ENCODE measurements at regions not wholly inside any gene's neighbourhood (a gene's known extent, or its start where the extent isn't known, plus 50 kb on each side); places are given as distances from the start of the nearest gene placed in this dataset.

DNA sequence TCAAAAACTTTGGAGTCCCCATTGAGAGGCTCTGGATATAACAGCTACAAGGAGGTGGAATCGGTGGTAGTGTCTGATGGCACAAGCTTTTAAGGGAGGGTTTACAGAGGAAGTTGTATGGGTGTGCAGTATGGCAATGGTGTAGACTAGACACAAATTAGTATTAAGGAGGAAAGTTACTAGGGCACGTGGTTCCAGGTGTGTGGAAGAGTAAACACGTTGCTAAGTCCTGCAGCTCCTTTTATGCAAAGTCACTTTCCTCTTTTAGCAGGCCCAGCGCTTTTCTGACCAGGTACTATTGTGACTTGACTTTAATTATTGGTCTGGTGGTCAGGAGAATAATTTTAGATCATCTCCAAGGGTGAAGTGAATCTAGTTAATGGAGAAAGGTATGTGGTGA, 287.5 kb upstream of the B3GALT2 start:
- SMC1A ChIA-PET (ENCODE audit: uncharacterized antibody, unreplicated experiment) = no interaction called here
- CTCF ChIA-PET = no interaction called here
- no peak for DNase-seq (ENCODE audit: low read depth, low spot score)
- Histone ChIP-seq H3K36me3 (ENCODE audit: control insufficient read depth in 2 of 2, insufficient read depth in 2 of 2, low read length in 1 of 2) (no peaks in the 10 kb centered on the region), H3K9me3 (replicated peaks; ENCODE audit: control insufficient read depth, insufficient read depth, low read length) (no peaks in the 10 kb centered on the region; the same call in 2 of the 3 replicates), H3K79me2 (ENCODE audit: control insufficient read depth, insufficient read depth, low read length) (no peaks in the 10 kb centered on the region), H2AFZ (ENCODE audit: control insufficient read depth, low read depth, low read length) (no peak overlapping the region), H3K4me2 (ENCODE audit: control insufficient read depth, insufficient read depth) (no peak overlapping the region), H4K20me1 (ENCODE audit: control insufficient read depth, insufficient read depth) (no peaks in the 10 kb centered on the region), H3K27ac (ENCODE audit: control insufficient read depth, insufficient read depth) (no peak overlapping the region), H3K27me3 (replicated peaks in 1 of 2; ENCODE audit: control insufficient read depth in 2 of 2, insufficient read depth in 2 of 2, low read length in 1 of 2) (no peaks in the 10 kb centered on the region), H3K9ac (ENCODE audit: control insufficient read depth, insufficient read depth, low read length) (no peak overlapping the region), H3K4me3 (no peak overlapping the region), H3K4me1 (ENCODE audit: control insufficient read depth, insufficient read depth, low read length) (peaks cover 1% of the 10 kb centered on the region; the same call in 1 of the 2 replicates)
- intact Hi-C loops (cut with micrococcal nuclease; ENCODE audit: unreplicated experiment) = no loop called here
- BruUV-seq (replicated peaks) = no TSS peak
- ATAC-seq = no peak
- TF ChIP-seq POLR2AphosphoS2 (IDR thresholded peaks at IDR 0.05; ENCODE audit: low read depth, low read length) (no peak), TCF7 (IDR thresholded peaks at IDR 0.05; ENCODE audit: borderline replicate concordance) (no peak), BACH1 (IDR thresholded peaks at IDR 0.05; ENCODE audit: borderline replicate concordance) (no peak), TCF12 (IDR thresholded peaks at IDR 0.05; ENCODE audit: low read depth, low read length) (no peak), SIN3A (IDR thresholded peaks at IDR 0.05; ENCODE audit: low read depth, low read length) (no peak), NR2C2 (IDR thresholded peaks at IDR 0.05; ENCODE audit: borderline replicate concordance, control insufficient read depth, insufficient read length, low read depth) (no peak), FOS (IDR thresholded peaks at IDR 0.05; ENCODE audit: borderline replicate concordance, extremely low read depth, insufficient read length) (no peak), YY1 (IDR thresholded peaks at IDR 0.05; ENCODE audit: low read depth, low read length) (no peak), WRNIP1 (IDR thresholded peaks at IDR 0.05; ENCODE audit: borderline replicate concordance, low read depth, low read length) (no peak), CBX5 (IDR thresholded peaks at IDR 0.05; ENCODE audit: low read depth) (no peak), NR2C1 (IDR thresholded peaks at IDR 0.05) (no peak), CHD1 (IDR thresholded peaks at IDR 0.05; ENCODE audit: low read depth, low read length) (no peak), PAX5 (IDR thresholded peaks at IDR 0.05; ENCODE audit: borderline replicate concordance, low read depth, low read length) (no peak), CREB1 (IDR thresholded peaks at IDR 0.05; ENCODE audit: low read depth) (no peak)
- TF ChIP-seq, protein P1, sequence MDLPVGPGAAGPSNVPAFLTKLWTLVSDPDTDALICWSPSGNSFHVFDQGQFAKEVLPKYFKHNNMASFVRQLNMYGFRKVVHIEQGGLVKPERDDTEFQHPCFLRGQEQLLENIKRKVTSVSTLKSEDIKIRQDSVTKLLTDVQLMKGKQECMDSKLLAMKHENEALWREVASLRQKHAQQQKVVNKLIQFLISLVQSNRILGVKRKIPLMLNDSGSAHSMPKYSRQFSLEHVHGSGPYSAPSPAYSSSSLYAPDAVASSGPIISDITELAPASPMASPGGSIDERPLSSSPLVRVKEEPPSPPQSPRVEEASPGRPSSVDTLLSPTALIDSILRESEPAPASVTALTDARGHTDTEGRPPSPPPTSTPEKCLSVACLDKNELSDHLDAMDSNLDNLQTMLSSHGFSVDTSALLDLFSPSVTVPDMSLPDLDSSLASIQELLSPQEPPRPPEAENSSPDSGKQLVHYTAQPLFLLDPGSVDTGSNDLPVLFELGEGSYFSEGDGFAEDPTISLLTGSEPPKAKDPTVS (IDR thresholded peaks at IDR 0.05; ENCODE audit: low read depth, low read length) = no peak
- TF ChIP-seq, protein P2, sequence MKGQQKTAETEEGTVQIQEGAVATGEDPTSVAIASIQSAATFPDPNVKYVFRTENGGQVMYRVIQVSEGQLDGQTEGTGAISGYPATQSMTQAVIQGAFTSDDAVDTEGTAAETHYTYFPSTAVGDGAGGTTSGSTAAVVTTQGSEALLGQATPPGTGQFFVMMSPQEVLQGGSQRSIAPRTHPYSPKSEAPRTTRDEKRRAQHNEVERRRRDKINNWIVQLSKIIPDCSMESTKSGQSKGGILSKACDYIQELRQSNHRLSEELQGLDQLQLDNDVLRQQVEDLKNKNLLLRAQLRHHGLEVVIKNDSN (IDR thresholded peaks at IDR 0.05; ENCODE audit: borderline replicate concordance, extremely low read length, insufficient read depth, low read depth, low read length) = no peak
- FAIRE-seq = no peak
- 27% methylated on average over 4 of the region's 4 CpGs for WGBS (ENCODE audit: insufficient coverage, insufficient replicate concordance, low lambda C conversion rate, missing lambda C conversion rate)
- in situ Hi-C loops (cut with MboI) = no loop called here
- POLR2A ChIA-PET = no interaction called here
- RAD21 ChIA-PET (ENCODE audit: unreplicated experiment) = no interaction called here
